Liver (tissue), 3 donors: ENCODE measurements at regions not wholly inside any gene's neighbourhood (a gene's known extent, or its start where the extent isn't known, plus 50 kb on each side); places are given as distances from the start of the nearest gene placed in this dataset.
"Not testable (repeated sequence)": the region's sequence is repeated elsewhere in the genome, so short reads cannot be mapped to it uniquely, and the experiment has no call there.

Source experiments
- FOXA1 ChIP-seq: IDR thresholded peaks from 2 replicates; pipeline ENCODE4 v1.6.1; 2016; ENCODE audit warnings: antibody characterized with exemption
- GABPA ChIP-seq, 2 donors: IDR thresholded peaks in 1 of 2; conservative IDR thresholded peaks in 1 of 2; 2 replicates each; pipeline ENCODE4 v1.6.1; 2016; ENCODE audit warnings: antibody characterized with exemption in 2 of 2, mild to moderate bottlenecking in 1 of 2, moderate library complexity in 1 of 2
- HNF4G ChIP-seq: IDR thresholded peaks from 2 replicates; pipeline ENCODE4 v1.6.1; 2016; ENCODE audit warnings: antibody characterized with exemption
- JUND ChIP-seq, 2 donors: IDR thresholded peaks; 2 replicates each; pipeline ENCODE4 v1.6.1; 2016; ENCODE audit warnings: antibody characterized with exemption in 2 of 2
- NR2F2 ChIP-seq: IDR thresholded peaks from 2 replicates; pipeline ENCODE4 v1.6.1; 2016; ENCODE audit warnings: antibody characterized with exemption
- RAD21 ChIP-seq, 2 donors: IDR thresholded peaks; 2 replicates each; pipeline ENCODE4 v1.6.1; 2016; ENCODE audit warnings: antibody characterized with exemption in 2 of 2, mild to moderate bottlenecking in 2 of 2
- SP1 ChIP-seq: IDR thresholded peaks from 2 replicates; pipeline ENCODE4 v1.6.1; 2018; ENCODE audit warnings: antibody characterized with exemption, mild to moderate bottlenecking
- TAF1 ChIP-seq: conservative IDR thresholded peaks from 2 replicates; pipeline ENCODE4 v1.6.1; 2016; ENCODE audit warnings: antibody characterized with exemption, mild to moderate bottlenecking
- YY1 ChIP-seq: IDR thresholded peaks from 2 replicates; pipeline ENCODE4 v1.6.1; 2016; ENCODE audit warnings: antibody characterized with exemption, mild to moderate bottlenecking
- TF ChIP-seq, protein P1 (sequence below): fragments of 150-350 bp; IDR thresholded peaks from 2 replicates; pipeline ENCODE4 v1.5.1; 2017; ENCODE audit warnings: improper control_type of control experiment, low read depth, low read length; ENCODE audit not compliant: missing input control
- TF ChIP-seq, protein P2 (sequence below): IDR thresholded peaks from 2 replicates; pipeline ENCODE4 v1.6.1; 2016; ENCODE audit warnings: antibody characterized with exemption
- TF ChIP-seq, protein P3 (sequence below): IDR thresholded peaks from 2 replicates; pipeline ENCODE4 v1.6.1; 2016; ENCODE audit warnings: antibody characterized with exemption
- TF ChIP-seq, protein P4 (sequence below): IDR thresholded peaks from 2 replicates; pipeline ENCODE4 v1.6.1; 2016; ENCODE audit warnings: antibody characterized with exemption, mild to moderate bottlenecking
- TF ChIP-seq, protein P5 (sequence below): IDR thresholded peaks from 2 replicates; pipeline ENCODE4 v1.6.1; 2016; ENCODE audit warnings: antibody characterized with exemption
- donor health status: healthy.
- donor health status: healthy.

DNA sequence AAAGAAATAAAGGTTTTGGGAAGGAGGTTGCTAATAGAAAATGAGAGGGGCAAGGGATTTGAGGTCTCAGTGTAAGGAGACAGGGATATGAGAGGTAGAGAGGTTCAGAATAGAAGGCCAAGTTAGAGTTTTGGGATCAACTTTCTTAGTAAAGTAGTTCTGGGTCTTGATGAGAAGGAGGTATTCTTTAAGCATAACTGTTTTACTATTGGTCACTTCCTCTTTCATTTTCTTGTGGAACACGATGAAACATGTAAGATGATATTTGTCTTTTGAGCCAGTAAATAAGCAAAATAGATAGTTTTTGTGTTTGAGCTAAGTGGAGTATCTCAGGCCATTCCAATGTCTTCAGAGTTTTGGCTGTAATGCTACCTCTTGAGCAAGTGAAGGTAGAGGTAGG is 68.3 kb downstream of the SEPTIN7 start:
- TF ChIP-seq, protein P1, sequence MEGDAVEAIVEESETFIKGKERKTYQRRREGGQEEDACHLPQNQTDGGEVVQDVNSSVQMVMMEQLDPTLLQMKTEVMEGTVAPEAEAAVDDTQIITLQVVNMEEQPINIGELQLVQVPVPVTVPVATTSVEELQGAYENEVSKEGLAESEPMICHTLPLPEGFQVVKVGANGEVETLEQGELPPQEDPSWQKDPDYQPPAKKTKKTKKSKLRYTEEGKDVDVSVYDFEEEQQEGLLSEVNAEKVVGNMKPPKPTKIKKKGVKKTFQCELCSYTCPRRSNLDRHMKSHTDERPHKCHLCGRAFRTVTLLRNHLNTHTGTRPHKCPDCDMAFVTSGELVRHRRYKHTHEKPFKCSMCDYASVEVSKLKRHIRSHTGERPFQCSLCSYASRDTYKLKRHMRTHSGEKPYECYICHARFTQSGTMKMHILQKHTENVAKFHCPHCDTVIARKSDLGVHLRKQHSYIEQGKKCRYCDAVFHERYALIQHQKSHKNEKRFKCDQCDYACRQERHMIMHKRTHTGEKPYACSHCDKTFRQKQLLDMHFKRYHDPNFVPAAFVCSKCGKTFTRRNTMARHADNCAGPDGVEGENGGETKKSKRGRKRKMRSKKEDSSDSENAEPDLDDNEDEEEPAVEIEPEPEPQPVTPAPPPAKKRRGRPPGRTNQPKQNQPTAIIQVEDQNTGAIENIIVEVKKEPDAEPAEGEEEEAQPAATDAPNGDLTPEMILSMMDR, result not testable (repeated sequence)
- TF ChIP-seq, protein P2, sequence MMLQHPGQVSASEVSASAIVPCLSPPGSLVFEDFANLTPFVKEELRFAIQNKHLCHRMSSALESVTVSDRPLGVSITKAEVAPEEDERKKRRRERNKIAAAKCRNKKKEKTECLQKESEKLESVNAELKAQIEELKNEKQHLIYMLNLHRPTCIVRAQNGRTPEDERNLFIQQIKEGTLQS, result not testable (repeated sequence)
- TF ChIP-seq, protein P3, sequence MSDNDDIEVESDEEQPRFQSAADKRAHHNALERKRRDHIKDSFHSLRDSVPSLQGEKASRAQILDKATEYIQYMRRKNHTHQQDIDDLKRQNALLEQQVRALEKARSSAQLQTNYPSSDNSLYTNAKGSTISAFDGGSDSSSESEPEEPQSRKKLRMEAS, result not testable (repeated sequence)
- TF ChIP-seq, protein P4, sequence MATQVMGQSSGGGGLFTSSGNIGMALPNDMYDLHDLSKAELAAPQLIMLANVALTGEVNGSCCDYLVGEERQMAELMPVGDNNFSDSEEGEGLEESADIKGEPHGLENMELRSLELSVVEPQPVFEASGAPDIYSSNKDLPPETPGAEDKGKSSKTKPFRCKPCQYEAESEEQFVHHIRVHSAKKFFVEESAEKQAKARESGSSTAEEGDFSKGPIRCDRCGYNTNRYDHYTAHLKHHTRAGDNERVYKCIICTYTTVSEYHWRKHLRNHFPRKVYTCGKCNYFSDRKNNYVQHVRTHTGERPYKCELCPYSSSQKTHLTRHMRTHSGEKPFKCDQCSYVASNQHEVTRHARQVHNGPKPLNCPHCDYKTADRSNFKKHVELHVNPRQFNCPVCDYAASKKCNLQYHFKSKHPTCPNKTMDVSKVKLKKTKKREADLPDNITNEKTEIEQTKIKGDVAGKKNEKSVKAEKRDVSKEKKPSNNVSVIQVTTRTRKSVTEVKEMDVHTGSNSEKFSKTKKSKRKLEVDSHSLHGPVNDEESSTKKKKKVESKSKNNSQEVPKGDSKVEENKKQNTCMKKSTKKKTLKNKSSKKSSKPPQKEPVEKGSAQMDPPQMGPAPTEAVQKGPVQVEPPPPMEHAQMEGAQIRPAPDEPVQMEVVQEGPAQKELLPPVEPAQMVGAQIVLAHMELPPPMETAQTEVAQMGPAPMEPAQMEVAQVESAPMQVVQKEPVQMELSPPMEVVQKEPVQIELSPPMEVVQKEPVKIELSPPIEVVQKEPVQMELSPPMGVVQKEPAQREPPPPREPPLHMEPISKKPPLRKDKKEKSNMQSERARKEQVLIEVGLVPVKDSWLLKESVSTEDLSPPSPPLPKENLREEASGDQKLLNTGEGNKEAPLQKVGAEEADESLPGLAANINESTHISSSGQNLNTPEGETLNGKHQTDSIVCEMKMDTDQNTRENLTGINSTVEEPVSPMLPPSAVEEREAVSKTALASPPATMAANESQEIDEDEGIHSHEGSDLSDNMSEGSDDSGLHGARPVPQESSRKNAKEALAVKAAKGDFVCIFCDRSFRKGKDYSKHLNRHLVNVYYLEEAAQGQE, result not testable (repeated sequence)
- not testable (repeated sequence) for TF ChIP-seq GABPA (IDR thresholded peaks at IDR 0.05 in 1 of 2, conservative IDR thresholded peaks at IDR 0.05 in 1 of 2); JUND (IDR thresholded peaks at IDR 0.05); NR2F2; RAD21 (IDR thresholded peaks at IDR 0.05); TAF1; YY1; FOXA1; SP1; HNF4G
- TF ChIP-seq, protein P5, sequence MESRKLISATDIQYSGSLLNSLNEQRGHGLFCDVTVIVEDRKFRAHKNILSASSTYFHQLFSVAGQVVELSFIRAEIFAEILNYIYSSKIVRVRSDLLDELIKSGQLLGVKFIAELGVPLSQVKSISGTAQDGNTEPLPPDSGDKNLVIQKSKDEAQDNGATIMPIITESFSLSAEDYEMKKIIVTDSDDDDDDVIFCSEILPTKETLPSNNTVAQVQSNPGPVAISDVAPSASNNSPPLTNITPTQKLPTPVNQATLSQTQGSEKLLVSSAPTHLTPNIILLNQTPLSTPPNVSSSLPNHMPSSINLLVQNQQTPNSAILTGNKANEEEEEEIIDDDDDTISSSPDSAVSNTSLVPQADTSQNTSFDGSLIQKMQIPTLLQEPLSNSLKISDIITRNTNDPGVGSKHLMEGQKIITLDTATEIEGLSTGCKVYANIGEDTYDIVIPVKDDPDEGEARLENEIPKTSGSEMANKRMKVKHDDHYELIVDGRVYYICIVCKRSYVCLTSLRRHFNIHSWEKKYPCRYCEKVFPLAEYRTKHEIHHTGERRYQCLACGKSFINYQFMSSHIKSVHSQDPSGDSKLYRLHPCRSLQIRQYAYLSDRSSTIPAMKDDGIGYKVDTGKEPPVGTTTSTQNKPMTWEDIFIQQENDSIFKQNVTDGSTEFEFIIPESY, result not testable (repeated sequence)
